Lower leg skin (tissue), 4 donors: ENCODE measurements at regions not wholly inside any gene's neighbourhood (a gene's known extent, or its start where the extent isn't known, plus 50 kb on each side); places are given as distances from the start of the nearest gene placed in this dataset.

Source experiments
- DNase-seq, 2 donors: peaks; one replicate each; pipeline ENCODE4 v3.0.0-alpha.2; 2019; ENCODE audit warnings: low spot score in 2 of 2
- H3K4me3 ChIP-seq: fragments of 200-600 bp; sonication (generic); 2 replicates; pipeline ENCODE4 v1.5.1; 2017; ENCODE audit warnings: mild to moderate bottlenecking, low read depth; ENCODE audit not compliant: poor library complexity, severe bottlenecking
- POLR2A ChIP-seq, 2 donors: fragments of 450-650 bp; IDR thresholded peaks; one replicate each; pipeline ENCODE4 v1.6.1; 2016 to 2017; ENCODE audit warnings: antibody characterized with exemption in 2 of 2, mild to moderate bottlenecking in 1 of 2, moderate library complexity in 1 of 2
- WGBS, 2 donors: methylation state at CpG; one replicate each; pipeline ENCODE4 v1.1.5; 2018; 5-methylcytosine and 5-hydroxymethylcytosine counted together
- intact Hi-C: fragments of 100-400 bp; cut with DNase I; formaldehyde crosslinking; loops from one replicate; pipeline ENCODE4 v1.15.0; 2023; ENCODE audit warnings: low total_unique reads
- TF ChIP-seq, protein P1 (sequence below), 3 donors: fragments of 450-650 bp; IDR thresholded peaks; one replicate each; pipeline ENCODE4 v1.5.1; 2016; ENCODE audit warnings: antibody characterized with exemption in 3 of 3, mild to moderate bottlenecking in 3 of 3, moderate library complexity in 2 of 3

DNA sequence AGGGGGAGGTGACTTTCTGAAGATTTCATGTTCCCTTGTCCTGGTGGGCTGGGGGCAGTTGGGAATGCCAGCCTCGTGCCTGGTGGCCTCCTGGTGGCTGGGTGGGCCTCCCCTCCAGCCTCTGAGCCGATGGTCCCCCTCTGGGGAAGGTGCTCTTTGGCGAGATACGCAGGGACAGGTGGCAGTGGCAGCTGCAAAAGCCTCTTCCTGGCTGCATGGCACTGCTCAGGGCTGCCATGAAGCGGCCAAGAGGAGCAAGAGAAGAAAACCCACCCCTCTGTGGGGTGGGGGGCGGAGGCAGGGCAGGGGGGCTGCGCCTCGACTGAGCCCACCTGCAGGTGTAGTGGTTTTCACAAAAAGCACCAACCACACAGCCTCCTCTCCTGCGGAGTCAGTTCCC lies 61.8 kb upstream of the PHF21B start:
- intact Hi-C loops = no loop called here
- DNase-seq = no peak
- TF ChIP-seq POLR2A (IDR thresholded peaks at IDR 0.05) = no peak
- TF ChIP-seq, protein P1, sequence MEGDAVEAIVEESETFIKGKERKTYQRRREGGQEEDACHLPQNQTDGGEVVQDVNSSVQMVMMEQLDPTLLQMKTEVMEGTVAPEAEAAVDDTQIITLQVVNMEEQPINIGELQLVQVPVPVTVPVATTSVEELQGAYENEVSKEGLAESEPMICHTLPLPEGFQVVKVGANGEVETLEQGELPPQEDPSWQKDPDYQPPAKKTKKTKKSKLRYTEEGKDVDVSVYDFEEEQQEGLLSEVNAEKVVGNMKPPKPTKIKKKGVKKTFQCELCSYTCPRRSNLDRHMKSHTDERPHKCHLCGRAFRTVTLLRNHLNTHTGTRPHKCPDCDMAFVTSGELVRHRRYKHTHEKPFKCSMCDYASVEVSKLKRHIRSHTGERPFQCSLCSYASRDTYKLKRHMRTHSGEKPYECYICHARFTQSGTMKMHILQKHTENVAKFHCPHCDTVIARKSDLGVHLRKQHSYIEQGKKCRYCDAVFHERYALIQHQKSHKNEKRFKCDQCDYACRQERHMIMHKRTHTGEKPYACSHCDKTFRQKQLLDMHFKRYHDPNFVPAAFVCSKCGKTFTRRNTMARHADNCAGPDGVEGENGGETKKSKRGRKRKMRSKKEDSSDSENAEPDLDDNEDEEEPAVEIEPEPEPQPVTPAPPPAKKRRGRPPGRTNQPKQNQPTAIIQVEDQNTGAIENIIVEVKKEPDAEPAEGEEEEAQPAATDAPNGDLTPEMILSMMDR (IDR thresholded peaks at IDR 0.05) = no peak
- WGBS, 2 donors = 41 to 58% methylated on average over 8 to 9 of the region's 9 CpGs
- H3K4me3 ChIP-seq = no peak overlapping the region

DNA sequence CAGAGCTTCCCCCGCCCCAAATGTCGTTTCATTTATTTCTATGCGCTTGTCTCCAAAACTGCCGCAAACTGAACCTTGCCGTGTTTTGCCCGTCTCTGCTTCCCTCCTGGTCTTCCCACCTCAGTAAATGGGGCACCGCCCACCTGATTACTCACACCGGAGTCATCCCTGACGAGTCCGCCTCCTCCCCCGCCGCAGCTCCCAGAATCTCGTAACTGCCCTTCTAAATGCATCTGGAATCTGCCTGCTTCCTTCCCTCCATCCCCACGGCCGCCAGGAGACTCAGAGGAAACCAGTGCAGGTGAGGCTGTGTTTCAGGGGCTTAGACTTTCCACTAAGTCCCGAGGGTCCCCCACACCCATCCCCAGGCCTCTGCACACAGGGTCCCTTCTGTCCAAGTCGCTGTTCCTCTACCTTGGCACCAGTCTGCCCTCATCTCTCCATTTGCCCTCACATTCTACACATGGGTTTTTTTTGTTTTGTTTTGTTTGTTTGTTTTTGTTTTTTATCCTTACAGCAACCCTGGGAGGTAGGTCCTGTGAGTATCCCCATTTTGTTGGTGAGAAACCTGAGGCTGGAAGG lies 62.6 kb upstream of the PHF21B start:
- DNase-seq = no peak
- intact Hi-C loops = no loop called here
- no peak for TF ChIP-seq POLR2A (IDR thresholded peaks at IDR 0.05)
- TF ChIP-seq, protein P1 (IDR thresholded peaks at IDR 0.05) = no peak
- H3K4me3 ChIP-seq = no peak overlapping the region
- WGBS, 2 donors = 18 to 23% methylated on average over 17 of the region's 17 CpGs

- TF ChIP-seq POLR2A (IDR thresholded peaks at IDR 0.05) = no peak
- TF ChIP-seq, protein P1 (IDR thresholded peaks at IDR 0.05) = no peak
- intact Hi-C loops = no loop called here
- 61 to 66% methylated on average over 5 of the region's 5 CpGs for WGBS, 2 donors
- no peak overlapping the region for H3K4me3 ChIP-seq
- no peak for DNase-seq
Measured at GRCh38 chr22:45073064-45073463, 63.3 kb upstream of the PHF21B start.

- DNase-seq = no peak
- no peak for TF ChIP-seq POLR2A (IDR thresholded peaks at IDR 0.05)
- TF ChIP-seq, protein P1 (IDR thresholded peaks at IDR 0.05) = no peak
- no peak overlapping the region for H3K4me3 ChIP-seq
- intact Hi-C loops = no loop called here
- 57 to 67% methylated on average over 7 to 14 of the region's 14 CpGs for WGBS, 2 donors
Measured at GRCh38 chr22:45077286-45077685, 67.5 kb upstream of the PHF21B start.

DNA sequence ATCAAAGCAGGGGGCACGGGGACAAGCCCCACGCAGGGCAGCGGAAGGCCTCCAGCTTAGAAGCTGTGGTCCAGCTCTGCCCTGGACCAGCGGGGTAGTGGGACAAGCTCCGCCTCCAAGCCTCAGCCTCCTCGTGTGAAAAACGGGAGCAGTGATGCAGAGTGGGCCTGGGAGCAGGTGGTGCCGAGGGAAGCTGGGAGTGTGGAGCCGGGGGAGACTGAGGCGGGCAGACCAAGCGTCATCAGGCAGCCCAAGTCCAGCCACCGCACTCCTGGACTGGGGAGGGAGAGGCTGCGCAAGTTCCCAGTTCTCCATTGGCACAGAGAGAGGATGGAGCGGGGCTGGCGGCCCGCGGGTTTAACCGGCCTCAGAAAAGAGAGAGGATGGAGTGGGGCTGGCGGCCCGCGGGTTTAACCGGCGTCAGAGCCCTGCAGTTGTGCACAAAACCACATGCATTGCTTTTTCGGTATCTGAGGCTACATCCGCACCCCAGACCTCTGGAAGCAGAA lies 68.1 kb upstream of the PHF21B start:
- intact Hi-C loops = no loop called here
- H3K4me3 ChIP-seq = no peak overlapping the region
- TF ChIP-seq POLR2A (IDR thresholded peaks at IDR 0.05) = no peak
- TF ChIP-seq, protein P1 (IDR thresholded peaks at IDR 0.05) = no peak
- no peak for DNase-seq
- 39 to 56% methylated on average over 22 to 24 of the region's 25 CpGs for WGBS, 2 donors

- WGBS, 2 donors = 44 to 47% methylated on average over 9 of the region's 9 CpGs
- H3K4me3 ChIP-seq = no peak overlapping the region
- TF ChIP-seq, protein P1 (IDR thresholded peaks at IDR 0.05) = no peak
- TF ChIP-seq POLR2A (IDR thresholded peaks at IDR 0.05) = no peak
- DNase-seq = no peak
- intact Hi-C loops = no loop called here
Measured at GRCh38 chr22:45082795-45083194, 73.0 kb upstream of the PHF21B start.
